KG1 (cell line): ENCODE measurements at regions not wholly inside any gene's neighbourhood (a gene's known extent, or its start where the extent isn't known, plus 50 kb on each side); places are given as distances from the start of the nearest gene placed in this dataset.
"Not testable (repeated sequence)": the region's sequence is repeated elsewhere in the genome, so short reads cannot be mapped to it uniquely, and the experiment has no call there.

Source experiments
- DNase-seq: peaks from one replicate; lab custom pipeline; 2025; lab: John Stamatoyannopoulos, UW

DNA sequence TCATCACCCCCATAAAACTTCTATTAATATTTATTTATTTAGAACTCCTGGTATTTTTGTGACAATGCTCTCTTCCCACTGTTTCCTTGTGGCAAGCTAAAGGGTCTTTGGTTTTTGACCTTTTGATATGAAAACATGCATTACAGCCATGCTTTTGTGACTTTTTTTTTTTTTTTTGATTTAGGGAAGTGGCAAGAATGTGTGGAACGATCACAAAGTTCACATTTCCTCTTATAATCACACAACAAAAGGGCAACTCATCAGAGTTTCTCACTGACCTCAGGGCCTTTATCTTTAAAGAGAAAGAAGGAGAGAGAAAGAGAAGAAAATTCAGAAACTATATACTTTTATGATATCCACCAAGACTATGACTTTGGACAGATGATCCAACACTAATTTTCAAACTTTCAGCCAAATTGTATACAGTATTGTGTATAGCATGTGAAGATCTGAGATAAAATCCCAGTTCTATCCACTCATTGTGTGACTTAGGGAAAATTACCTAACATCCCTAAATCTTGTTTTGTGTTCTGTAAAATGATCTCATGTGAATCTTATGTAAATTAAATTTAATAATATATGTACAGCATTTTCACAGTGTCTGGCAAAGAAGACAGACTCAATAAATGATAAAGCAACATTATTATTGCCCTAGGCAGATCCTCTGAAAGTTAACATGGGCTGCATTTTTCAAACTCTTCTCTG, 106.8 kb upstream of the MARCKS start:
- peak; percentile 8 for DNase-seq

- no peak for DNase-seq
These were observed 102.9 kb upstream of the MARCKS start for GRCh38 chr6:113754291-113754690.

- no peak for DNase-seq
These were observed 101.5 kb upstream of the MARCKS start for GRCh38 chr6:113755449-113756289.

- DNase-seq: no peak
These were observed 100.9 kb upstream of the MARCKS start for GRCh38 chr6:113756290-113756665.

- no peak for DNase-seq
These were observed 98.9 kb upstream of the MARCKS start for GRCh38 chr6:113758214-113758613.

GRCh38 chr6:113758826-113759574, 98.1 kb upstream of the MARCKS start:
- no peak for DNase-seq

GRCh38 chr6:113762641-113763040, 94.5 kb upstream of the MARCKS start:
- no peak for DNase-seq

DNA sequence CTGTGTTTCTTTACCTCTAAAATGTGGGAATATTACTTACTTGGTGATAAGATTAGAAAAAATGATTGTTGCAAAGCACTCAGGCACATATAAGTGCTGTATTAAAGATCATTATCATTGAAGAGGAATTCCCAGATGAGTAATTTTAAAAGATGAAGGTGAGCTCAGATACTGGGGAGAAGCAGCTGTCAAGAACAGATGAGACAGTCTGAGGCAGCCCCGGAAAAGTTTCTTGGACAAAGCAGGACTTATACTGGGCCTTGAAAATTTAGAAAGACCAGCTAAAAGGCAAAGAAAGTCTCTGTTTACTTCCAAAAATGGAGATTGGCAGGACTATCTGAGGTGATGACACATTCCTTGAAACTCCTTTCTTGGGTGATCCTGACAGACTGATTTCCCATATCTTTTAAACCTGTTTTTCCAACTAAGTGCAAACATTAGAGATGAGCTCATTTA, 93.8 kb upstream of the MARCKS start:
- DNase-seq: no peak

GRCh38 chr6:113763876-113764275, 93.3 kb upstream of the MARCKS start:
- no peak for DNase-seq

GRCh38 chr6:113765909-113766308, 91.2 kb upstream of the MARCKS start:
- DNase-seq: no peak

DNA sequence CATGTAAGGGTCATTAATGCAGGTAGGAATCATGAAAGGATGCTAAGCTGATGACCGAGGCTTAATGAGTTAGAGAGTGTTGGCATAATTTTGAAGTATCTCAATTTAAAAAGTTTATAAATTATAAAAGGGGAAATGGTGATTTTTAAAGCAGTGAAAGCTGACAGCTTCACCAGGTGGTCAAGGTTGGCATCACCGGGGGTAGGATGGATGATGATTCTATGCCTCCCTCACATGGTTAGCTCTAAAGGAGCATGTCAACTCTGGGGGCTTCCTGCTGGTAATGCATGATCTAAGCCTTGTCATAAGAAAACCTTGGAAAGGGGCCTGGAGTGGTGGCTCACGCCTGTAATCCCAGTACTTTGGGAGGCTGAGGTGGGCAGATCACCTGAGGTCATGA, 89.2 kb upstream of the MARCKS start:
- DNase-seq: no peak

DNA sequence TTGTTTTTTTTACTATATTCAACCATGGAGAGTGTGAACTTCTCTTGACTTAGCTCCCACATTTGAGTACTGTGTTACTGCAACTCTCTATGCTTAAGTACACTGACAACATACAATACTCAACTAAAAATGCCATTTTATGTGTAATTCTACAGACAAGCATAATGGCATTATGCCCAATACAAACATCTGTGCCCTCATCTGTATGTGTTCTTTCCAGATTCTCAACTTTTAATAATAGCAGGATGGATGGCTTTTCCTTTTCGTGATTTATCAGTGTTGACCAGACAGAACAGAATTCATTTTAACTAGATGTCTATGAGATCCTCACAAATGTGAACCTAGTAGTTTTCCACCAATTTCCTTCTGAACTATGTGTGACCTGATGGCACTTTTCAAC, 84.2 kb upstream of the MARCKS start:
- no peak for DNase-seq

DNA sequence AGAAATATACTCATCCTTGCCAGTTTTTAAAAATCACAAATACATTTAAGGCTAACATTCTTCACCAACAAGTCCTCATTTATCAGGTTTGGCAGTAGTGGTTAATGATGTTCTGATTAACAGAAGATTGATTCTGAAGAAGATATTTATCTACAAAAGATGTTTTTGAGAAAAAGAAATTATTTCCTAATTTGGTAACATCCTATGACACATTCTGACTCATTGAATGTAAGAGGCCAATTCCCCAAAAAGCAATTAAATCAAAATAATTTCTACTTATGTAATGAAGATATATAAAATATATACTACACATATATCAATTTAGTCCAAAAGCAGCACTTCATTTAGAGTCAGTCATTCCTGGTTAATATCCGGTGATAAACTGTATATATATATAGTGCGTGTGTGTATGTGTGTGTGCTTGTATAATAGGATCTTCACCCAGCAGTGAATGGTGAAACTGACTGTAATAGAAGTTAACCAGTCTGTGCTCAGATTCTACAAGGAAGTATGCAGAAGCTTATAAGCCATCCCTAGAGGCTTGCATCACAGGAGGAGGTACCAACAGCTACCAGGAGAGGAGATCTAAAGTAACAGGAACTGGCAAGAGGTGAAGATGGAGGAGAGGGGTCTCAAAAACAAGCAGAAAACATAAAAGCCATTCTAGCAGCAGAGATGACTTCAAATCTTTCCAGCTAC, 82.9 kb upstream of the MARCKS start:
- DNase-seq: no peak

DNA sequence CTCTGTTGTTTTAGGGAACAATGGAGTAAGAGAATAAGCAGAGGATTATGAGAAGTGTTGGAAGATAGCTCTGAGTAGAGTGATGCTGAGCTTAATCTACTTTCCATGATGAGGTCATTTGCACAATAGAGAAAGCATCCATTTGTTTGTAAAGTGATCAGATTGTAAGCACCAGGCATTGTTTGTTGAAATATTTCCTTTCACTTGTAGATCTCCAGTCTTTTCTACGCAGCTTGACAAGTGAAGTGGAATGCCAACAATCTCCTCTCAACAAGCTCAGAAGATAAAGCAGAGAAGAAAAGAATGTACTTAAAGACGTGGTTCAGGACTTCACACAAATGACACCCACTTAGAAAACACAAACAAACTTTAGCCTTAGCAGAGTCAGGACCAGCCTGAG, 80.1 kb upstream of the MARCKS start:
- no peak for DNase-seq

GRCh38 chr6:113777601-113778000, 79.5 kb upstream of the MARCKS start:
- DNase-seq: no peak

GRCh38 chr6:113779656-113780055, 77.5 kb upstream of the MARCKS start:
- DNase-seq: no peak

DNA sequence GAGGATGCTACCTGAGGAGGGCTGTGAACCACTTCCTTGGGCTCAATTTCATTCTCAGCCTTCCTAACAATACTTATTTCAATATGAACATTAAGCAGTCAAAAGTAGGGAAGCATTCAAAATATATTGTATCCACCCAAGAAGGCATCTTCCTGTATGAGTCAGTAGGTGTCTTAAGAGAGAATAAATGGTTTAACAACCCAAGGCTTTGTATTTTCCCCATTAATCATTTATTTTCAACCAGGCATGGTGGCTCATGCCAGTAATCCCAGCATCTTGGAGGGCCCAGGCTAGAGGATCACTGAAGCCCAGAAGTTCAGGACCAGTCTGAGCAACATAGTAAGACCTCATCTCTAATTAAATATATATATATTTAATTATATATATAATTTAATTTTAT, 74.5 kb upstream of the MARCKS start:
- no peak for DNase-seq

GRCh38 chr6:113786168-113786567, 71.0 kb upstream of the MARCKS start:
- DNase-seq: no peak

DNA sequence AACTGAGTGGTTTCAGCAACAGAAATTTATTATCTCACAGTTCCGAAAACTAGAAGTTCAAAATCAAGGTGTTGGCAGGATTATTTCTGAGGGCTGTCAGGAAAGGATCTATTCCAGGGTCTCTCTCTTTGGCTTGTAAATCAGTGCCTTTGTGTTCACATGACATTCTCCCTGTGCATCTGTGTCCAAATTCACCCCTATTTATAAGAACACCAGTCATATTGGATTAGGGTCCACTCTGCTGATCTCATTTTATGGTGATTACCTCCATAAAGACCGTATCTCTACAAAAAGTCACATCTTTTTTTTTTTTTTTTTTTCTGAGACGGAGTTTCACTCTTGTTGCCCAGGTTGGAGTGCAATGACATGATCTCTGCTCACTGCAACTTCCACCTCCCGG, 68.6 kb upstream of the MARCKS start:
- no peak for DNase-seq

DNA sequence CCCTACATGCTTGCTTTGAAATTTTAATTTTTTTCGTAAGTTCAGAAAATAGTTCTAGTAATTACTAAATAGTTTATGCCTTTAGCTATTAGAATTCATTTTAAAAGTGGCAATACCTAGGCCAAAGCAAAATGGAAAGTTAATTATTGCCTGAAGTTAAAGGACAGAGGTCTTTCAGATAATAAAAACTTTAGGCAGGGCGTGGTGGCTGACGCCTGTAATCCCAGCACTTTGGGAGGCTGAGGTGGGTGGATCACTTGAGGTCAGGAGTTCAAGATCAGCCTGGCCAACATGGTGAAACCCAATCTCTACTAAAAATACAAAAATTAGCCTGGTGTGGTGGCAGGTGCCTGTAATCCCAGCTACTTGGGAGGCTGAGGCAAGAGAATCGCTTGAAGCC, 65.9 kb upstream of the MARCKS start:
- DNase-seq: not testable (repeated sequence)

DNA sequence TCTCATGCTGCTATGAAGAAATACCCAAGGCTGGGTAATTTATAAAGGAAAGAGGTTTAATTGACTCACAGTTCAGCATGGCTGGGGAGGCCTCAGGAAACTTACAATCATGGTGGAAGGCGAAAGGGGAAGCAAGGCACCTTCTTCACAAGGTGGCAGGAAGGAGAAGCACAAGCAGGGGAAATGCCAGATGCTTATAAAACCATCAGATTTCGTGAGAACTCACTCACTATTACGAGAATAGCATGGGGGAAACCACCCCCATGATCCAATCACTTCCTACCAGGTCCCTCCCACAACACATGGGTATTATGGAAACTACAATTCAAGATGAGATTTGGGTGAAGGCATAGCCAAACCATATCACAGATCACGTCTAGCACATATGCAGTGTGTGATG, 61.8 kb upstream of the MARCKS start:
- DNase-seq: not testable (repeated sequence)

- DNase-seq: no peak
These were observed 61.1 kb upstream of the MARCKS start for GRCh38 chr6:113796038-113796437.
